ENCODE measurements at regions not wholly inside any gene's neighbourhood (a gene's known extent, or its start where the extent isn't known, plus 50 kb on each side); places are given as distances from the start of the nearest gene placed in this dataset.

DNA sequence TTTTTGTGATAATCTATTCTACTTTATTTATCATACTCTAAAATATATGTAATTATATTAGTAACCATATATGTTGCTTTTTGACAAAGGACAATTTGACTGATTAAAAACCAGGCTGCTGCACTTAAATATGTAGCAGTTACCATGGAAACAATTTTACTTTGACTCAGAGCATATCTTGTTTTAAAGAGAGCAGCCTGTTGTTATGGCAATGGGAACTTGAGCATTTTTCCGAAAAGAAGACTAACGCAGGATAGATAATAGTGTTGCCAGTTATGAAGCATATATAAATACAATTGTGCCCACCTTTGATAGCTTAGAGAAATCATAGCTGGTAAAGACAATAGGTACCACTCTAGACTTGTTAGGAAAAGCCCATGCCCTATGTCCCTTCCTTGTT, 283.0 kb downstream of the GASK1B start:
- no peak for DNase-seq (ENCODE audit: extremely low read depth, low read depth)

GRCh38 chr4:157888281-157888680, 284.5 kb downstream of the GASK1B start:
- no peak for DNase-seq (ENCODE audit: extremely low read depth, low read depth)

DNA sequence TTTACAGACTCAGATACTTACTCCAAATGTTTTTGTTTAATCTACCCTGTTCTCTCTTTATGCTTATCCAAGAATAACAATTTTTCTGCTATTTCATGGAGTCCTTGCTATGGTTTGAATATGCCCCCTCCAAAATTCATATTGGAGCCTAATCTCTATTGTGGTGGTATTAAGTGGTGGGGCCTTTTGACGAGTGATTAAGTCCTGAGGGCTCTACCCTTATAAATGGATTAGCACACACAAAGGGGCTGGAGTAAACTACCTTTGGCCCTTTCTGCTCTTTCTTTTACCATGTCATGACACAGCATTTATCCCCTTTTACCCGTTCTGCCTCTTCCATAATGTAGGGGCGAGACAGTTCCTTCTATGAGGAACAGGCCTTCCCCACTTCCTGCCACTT, 285.5 kb downstream of the GASK1B start:
- no peak for DNase-seq (ENCODE audit: extremely low read depth, low read depth)

- no peak for DNase-seq (ENCODE audit: extremely low read depth, low read depth)
Observed at GRCh38 chr4:157886645-157887044, 286.2 kb downstream of the GASK1B start.

- DNase-seq (ENCODE audit: extremely low read depth, low read depth) = no peak
Observed at GRCh38 chr4:157885811-157886210, 287.0 kb downstream of the GASK1B start.

DNA sequence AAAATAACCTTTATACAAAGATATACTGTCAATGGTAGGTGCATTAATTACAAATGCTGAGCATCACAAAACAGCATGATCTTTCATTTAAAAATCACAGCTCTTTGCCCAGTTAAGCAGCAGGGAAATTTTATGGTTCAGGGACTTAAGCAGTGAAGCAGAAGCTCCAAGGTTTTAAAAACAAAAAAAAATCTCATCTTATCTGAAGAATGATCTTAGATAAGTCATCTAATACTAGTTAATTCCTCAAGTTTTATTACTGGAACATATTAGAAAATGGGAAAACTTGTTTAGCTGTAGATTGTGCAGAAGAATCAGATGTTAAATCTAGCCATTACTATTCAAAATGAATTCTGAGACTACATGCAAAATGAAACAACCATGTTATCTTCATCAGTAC, 289.9 kb downstream of the GASK1B start:
- DNase-seq (ENCODE audit: extremely low read depth, low read depth) = no peak

DNA sequence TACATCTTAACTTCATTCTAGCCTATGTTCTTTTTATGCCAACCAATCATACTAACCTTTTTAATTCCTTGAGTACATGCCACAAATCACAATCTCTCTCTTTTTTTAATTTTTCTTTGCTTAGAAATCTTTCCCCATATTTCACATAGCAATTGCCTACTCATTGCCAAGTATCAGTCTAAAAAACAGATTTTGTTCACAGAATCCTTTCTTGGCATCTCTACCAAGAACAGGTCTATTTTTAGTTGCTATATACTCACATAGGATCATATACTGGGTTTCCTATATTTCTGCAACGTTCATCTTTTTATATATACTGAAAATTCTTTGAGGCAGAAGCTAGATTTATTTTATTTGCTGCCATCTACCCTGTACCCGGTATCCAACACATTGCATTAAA, 292.1 kb downstream of the GASK1B start:
- DNase-seq (ENCODE audit: extremely low read depth, low read depth) = no peak

- DNase-seq (ENCODE audit: extremely low read depth, low read depth) = no peak
Observed at GRCh38 chr4:157854819-157855218, 318.0 kb downstream of the GASK1B start.

DNA sequence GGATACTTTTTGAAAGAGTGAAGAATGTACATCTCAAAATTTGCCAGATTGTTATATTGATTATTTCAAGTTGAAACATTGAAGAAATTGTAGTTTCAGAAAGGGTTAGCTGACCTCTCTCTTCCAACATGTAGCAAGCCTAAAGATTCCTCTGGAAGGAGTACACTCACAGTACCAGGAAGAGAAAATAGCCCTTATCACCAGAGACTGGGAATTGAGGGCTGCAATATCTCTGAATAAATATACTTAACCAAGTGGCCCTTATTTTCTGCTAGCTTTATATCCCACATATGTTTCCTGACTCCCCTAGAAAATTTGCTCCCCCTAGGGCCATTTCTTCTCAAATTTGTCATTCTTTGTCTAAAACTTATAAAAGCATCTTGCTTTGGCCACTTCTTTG, 332.2 kb downstream of the GASK1B start:
- no peak for DNase-seq (ENCODE audit: extremely low read depth, low read depth)

DNA sequence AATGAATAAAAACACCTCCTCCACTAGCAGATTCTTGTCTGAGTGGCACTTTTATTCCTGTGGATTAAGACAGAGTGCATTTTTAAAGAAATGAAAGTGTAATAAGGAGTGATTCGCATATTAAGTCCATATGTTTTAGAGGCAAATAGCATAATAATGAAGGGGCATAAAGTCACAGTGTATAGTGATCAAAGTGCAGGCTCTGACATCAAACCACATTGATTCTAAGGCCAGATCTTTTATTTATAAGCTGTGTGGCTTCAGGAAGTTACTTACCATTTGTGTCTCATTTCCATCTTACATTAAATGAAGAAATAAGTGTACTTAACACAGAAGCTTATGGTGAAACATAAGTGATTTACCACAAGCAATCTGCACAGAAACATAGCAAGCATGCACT, 332.8 kb downstream of the GASK1B start:
- no peak for DNase-seq (ENCODE audit: extremely low read depth, low read depth)

- DNase-seq (ENCODE audit: extremely low read depth, low read depth) = no peak
Observed at GRCh38 chr4:157838366-157838765, 334.5 kb downstream of the GASK1B start.

DNA sequence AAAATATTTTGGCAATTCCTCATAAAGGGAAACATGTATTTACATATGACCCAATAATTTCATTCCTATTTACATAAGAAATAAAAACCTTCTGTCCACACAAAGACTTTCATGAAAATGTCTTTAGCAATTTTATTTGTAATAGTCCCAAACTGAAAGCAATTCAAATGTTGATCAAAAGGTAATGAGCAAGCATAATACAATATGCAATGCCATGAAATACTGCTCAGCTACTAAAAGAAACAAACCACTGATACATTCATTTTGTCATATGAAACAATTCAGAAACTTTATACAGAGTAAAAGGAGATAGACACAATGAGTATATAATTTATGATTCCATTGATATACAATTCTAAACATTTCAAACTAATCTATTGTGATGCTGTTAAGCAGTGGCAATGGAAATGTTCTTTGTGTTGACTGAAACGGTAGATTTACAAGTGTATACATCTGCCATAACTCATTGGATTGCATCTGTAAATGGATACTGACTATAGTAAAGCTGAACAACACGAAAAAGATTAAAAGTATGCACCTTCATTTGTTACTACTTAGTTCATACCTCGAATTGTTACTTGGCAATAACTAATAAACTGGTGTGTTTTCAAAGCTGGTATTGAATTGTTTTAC, 335.6 kb downstream of the GASK1B start:
- DNase-seq (ENCODE audit: extremely low read depth, low read depth) = no peak

- DNase-seq (ENCODE audit: extremely low read depth, low read depth) = no peak
Observed at GRCh38 chr4:157832596-157832995, 340.2 kb downstream of the GASK1B start.

DNA sequence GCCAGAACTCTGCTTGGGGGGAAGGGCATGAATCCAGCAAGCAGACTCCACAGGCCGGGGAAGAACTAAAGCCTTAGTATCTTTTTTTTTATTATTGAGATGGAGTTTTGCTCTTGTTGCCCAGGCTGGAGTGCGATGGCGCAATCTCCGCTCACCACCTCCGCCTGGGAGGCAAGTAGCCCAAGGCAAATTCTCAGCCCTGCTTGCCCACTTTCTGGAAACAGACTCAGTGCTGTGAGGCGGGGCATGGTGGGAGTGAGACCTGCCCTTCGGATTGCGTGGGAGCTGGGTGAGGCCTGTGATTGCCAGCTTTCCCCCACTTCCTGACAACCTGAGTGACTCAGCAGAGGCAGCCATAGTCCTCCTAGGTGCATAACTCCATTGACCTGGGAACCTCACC, 348.8 kb downstream of the GASK1B start:
- no peak for DNase-seq (ENCODE audit: extremely low read depth, low read depth)

GRCh38 chr4:157821814-157822213, 351.0 kb downstream of the GASK1B start:
- no peak for DNase-seq (ENCODE audit: extremely low read depth, low read depth)

DNA sequence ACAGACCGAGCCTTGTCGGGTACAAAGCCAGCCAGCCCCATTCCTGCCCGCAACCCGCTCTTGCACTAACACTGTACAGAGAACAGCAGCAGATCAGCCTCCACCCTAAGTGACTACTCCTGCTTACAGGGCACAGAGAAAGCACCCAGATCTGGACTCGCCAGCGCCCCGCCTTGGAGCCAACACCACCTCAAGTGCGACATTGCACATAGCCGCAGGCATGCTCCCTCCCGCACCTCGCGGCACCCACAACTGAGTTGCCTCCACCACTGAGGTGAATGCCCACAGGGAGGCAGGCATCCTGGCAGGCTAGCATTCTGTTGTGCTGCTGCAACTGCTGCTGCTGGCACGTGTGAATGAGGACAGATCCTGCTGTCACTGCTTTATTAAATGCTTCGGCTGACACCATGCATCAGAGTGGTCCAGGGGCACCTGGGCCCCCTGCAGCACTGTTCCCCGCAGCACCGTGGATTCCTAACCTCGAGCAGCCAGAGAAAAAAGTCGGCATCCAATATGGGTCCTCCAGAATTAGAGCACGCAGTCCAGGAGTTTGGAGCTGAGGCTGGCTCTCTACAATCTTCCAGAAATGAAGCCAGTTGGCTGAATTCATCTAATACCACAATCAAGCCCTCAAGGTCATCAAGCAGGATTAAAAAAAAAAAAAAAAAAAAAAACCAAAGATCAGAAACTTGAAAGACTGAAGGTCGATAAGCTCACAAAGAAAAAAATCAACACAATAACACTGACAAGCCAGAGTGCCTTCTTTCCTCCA, 352.9 kb downstream of the GASK1B start:
- DNase-seq (ENCODE audit: extremely low read depth, low read depth) = no peak

DNA sequence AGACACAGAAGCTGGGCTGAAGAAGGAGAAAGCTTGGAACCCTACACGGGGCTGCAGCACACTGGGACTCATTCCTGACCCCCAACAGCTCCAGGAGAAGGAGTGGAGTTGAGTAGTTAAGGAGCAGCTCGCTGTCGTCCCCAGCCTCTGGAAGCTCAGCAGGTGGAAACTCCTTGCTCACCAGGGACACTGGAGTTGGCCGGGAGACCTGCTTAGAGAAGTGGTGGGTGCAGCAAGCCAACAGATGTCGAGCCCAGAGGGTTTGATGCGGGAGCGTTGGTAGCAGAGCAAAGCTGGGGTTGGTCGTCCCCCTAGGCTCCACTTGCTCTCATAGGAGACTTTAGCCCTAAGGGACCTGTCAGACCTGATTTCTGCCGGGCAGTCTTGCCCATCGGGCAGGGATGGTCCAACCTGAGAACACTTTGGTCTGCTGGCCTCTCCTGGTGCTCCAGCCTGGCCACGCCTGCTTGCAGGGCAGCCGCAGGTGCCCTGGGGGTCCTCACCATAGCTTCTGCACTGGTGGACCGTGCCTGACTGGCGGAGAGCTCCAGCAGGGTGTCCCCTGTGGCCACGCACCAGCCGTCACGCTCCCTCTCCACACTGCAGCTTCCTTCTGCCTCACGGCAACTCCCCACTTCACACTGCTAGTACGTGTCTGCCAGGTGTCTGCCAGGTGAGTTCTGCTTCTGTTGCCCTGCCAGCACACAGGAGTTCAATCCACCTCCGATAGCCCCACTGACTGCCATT, 353.7 kb downstream of the GASK1B start:
- DNase-seq (ENCODE audit: extremely low read depth, low read depth) = no peak

- DNase-seq (ENCODE audit: extremely low read depth, low read depth) = no peak
Observed at GRCh38 chr4:157810137-157810774, 362.6 kb downstream of the GASK1B start.

DNA sequence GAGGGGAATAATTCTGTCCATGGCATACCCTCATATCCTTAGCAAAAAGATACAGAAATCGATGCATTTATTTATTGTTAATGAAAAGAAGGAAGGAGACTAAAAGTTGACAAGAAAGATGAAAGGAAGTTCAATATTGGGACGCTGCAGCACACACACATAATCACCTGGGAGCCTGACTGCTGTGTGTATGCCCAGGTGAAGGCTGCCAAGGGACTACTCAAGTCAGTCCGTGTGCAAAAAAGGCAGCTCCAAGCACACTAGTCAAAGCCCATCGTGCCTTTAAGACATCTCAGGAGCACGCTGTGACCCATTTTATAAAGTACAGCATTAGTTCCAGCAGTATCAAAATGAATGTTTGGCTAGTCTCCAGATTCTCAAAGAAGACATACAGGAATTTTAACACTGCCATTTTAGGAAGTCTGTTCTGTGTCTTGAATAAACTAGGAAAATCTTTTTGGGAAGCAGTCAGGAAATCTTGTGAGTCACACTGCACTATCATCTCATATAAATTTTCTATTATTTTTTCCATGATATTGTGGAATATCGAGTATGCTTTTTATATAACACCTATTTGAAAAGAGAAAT, 363.9 kb downstream of the GASK1B start:
- DNase-seq (ENCODE audit: extremely low read depth, low read depth) = no peak

DNA sequence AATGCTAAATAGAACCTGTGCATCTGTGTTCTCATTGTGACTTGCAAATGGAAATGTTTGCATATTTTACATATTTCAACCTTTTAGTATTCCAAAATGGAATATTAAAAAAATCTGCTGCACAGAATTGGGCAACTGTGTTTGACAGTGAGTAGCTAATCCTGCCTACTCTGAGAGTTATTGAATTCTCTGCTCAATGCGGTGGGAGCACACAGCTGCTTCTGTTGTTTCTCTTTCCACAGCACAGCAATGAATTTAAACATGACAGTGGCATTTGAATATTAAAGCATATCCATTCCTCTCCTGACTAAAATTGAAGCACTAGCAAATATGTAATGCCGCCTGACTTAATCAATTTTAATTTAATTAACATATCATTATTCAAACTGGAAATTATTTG, 366.6 kb downstream of the GASK1B start:
- DNase-seq (ENCODE audit: extremely low read depth, low read depth) = no peak

DNA sequence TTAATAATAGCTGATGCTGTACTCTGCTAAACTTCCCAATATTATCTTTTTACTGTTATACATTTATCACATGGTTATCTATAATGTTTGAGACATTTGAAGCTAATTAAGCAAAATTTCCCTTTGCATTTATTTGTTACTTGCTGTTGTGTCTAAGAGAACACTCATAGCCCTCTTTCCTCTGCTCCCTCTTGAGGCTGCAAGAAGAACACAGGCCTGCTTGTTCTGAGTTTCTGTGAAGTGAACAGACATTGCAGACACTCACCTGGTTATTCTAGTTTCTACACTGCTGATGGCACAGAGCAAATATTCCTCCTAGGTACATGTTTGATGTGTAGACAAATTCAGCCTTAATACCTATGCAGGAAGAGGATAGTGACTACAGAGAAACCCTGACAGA, 367.8 kb downstream of the GASK1B start:
- DNase-seq (ENCODE audit: extremely low read depth, low read depth) = no peak

Data from NCI-H460 (cell line).